ENCODE measurements at regions not wholly inside any gene's neighbourhood (a gene's known extent, or its start where the extent isn't known, plus 50 kb on each side); places are given as distances from the start of the nearest gene placed in this dataset.
"Not testable (repeated sequence)": the region's sequence is repeated elsewhere in the genome, so short reads cannot be mapped to it uniquely, and the experiment has no call there.

DNA sequence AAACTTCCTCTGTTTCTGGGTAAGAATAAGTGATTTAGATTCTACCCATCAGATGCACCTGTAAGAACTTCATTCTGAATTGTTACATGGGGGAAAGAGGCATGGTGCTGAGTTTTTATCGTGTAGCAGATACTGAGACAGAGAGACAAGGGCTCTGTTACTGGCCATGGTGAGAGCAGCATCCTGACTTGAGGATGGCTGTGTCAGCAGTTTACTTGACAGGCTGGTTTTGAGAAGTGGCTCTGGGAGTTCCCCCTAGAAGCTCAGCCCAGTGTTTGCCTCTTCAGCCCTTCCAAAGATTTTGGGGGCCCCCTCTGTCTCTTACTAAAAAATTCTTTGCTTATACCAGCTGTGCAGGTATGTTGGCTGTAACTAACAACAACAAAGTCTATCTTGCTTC is 510.5 kb downstream of the LRRC70 start:
- DNase-seq: no peak

DNA sequence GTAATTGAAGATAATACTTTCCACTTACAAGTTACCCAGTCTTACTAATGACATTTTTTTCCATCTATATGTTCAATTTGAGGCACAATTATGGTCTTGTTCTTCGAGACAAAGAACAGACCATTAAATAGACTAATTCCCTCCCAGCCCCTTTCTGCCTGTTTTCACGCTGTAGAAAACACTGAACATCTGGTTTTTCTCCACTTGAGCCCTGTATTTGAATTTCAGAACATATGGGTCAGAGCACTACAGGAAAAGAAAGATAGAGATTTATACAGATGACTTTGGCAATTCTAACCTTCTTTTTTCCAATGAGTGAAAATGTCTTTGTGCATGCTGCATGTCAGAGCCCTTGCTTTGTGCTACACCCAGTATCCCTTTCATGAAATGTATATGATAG is 506.9 kb downstream of the LRRC70 start:
- DNase-seq: no peak

DNA sequence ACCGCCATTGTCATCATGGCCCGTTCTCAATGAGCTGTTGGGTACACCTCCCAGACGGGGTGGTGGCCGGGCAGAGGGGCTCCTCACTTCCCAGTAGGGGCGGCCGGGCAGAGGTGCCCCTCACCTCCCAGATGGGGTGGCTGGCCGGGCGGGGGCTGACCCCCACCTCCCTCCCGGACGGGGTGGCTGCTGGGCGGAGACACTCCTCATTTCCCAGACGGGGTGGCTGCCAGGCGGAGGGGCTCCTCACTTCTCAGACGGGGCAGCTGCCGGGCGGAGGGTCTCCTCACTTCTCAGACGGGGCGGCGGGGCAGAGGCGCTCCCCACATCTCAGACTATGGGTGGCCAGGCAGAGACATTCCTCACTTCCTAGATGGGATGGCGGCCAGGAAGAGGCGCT is 505.1 kb downstream of the LRRC70 start:
- not testable (repeated sequence) for DNase-seq

DNA sequence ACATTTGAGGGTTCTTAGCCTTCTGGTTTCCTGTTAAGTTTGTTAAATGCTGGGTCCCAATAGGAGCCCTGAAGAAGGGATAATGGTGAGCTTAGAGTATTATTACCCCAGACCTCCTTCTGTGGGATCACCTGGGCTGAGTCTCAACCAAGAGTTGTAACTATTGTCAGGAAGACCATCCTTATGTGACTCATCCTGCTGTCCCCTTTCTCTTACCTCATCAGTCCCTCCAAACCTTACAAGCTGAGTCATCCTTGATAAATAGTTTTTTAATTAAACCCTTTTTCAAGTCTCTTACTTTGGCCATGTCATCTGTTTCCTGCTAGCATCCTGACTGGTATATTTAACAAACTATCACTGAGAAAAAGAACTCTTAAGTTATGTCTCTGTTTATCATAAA is 502.8 kb downstream of the LRRC70 start:
- no peak for DNase-seq

DNA sequence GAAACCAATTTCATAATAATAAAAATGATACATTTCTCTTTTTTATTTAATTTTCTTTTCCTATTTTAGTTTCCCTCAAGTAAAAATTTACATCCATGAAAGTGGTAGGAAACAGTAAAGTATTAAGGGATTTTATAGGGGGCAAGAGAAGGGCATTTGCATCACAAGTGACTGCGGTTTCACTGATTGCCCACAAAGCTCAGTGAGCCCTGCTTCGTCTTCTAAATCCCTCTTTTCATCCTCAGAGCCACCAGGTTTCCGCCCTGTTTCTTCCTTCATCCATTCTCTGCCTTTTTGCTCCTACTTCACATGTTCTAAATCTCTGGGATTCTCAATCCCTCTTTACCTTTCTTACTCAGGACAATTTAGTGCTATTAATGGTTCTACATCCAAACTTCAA is 491.4 kb downstream of the LRRC70 start:
- DNase-seq: no peak

DNA sequence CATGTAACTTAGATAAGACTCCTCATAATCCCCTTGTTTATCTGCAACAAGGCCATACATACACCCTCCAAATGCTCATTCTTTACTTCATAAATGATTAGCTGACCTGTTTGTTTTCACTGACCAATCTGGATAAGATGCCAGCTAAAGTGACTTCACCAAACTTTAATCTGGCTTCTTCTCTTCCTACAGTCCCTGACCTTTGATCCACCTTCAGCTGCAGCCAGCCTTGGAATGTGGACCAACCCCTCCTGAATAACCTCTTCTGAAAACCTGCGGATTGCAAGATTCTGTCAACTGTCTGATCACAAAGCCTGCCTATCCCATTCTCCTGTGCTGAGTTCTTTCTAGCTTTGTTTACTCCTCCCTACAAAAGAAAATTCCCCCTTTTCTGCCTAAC is 476.8 kb downstream of the LRRC70 start:
- DNase-seq: no peak

DNA sequence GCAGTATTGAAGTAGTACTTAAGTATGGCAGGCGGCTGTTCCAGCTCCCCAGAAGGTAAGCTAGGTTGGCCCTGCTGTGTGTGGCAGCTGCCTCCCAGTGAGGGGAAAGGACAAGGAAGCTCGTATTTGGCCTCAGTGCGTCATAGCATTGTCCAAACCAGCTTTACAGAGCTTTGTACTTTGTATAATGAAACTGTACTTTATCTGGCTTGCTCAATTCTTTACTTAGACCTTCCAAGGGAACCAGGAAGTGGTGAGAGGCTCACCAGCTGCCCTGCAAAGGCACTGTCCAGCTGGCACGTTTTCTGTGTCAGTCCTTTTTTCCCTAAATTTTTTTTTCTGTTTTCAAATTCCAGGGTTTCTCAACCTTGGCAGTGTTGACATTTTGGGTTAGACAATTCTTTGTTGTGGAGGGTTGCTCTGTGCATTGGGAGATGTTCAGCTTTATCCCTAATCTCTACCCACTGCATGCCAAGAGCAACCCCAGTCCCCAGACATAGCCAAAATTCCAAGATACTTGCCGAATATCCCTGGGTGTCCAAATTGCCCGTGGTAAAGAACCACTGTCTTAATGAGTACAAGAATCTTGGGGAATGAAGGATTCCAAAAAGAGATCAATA is 474.5 kb downstream of the LRRC70 start:
- DNase-seq: no peak

DNA sequence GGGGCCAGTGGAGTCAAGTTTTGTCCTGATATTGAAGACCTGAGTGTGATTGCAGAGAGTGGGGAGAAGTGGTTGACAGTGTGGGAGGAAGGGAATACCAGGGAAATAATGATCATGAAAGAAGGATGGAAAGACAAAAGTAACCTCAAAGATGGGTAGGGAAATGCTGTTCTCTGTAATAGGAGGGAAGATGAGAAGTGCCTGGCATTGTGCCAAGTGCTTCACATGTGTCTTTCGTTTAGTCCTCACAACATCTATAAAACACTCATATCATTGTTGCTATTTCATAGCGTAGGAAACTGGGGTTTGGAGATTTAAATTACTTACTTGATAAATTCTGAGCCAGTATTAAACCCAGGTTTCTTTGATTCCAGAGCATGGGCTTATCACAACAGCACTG is 472.3 kb downstream of the LRRC70 start:
- no peak for DNase-seq

DNA sequence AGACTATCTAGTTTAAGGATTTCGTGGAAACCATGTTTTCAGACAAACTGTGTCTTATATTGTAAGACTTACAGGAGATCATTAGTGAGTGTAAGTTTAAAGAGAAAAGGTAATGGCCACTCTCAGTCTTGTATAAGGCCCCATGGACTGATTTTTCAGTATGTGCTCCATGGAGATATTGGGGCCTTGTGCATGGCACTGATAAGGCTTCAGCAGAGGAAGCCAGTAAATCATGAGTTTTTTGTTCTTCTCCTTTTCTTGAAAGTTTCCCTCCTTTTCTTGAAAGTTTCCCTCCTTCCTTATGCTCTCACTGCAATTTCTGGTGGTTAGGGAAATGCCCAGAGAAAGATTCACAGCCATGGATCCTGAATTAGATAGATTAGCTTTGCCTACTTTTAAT is 471.3 kb downstream of the LRRC70 start:
- no peak for DNase-seq

DNA sequence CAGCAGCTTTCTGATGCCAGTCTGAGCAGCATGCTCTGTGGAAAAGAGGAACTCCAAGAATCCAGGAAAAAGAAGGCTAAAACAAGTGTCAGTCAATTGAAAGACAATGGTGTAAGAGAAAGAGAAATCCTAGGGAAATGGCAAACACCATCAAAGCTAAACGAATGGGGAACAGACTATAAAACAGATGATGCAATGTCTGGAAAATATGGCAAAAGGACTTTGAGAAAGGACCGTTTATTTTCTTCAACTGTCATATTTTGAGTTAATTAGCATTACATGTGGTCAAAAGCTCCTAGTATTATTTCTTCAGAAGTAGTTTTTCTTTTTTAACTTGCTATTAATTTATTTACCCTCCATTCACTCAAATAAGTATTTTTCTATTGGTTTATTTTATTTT is 465.2 kb downstream of the LRRC70 start:
- DNase-seq: no peak

DNA sequence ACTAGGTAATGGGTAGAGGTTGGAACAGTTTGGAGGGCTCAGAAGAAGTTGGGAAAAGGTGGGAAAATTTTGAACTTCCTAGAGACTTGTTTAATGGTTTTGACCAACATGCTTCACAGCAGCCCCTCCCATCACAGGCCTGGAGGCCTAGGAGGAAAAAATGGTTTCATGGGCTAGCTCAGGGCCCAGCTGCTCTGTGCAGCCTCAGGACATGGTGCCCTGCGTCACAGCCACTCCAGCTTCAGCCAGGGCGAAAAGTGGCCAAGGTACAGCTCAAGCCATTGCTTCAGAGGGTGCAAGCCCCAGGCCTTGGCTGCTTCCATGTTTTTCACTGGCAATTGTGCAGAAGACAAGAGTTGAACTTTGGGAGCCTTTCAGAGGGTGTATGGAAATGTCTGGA is 453.7 kb downstream of the LRRC70 start:
- DNase-seq: no peak

DNA sequence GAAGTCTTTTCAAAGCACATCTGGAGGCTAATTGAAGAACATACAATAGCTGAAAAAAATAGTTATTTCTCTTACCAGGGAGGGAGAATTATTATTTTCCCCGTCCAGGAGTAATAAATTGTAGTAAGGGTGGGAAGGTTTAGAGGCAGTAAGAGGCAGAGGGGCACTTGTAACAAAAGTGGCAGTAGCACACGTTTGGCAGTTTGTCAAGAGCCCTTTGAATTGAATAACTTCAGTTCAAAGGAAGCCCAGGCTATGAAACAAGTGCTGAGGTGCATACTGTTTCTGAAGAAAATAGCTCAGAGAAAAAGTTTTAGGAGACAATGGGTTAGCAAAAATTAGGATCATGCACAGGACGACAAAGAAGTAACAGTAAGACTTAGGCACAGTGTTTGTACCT is 451.3 kb downstream of the LRRC70 start:
- no peak for DNase-seq

DNA sequence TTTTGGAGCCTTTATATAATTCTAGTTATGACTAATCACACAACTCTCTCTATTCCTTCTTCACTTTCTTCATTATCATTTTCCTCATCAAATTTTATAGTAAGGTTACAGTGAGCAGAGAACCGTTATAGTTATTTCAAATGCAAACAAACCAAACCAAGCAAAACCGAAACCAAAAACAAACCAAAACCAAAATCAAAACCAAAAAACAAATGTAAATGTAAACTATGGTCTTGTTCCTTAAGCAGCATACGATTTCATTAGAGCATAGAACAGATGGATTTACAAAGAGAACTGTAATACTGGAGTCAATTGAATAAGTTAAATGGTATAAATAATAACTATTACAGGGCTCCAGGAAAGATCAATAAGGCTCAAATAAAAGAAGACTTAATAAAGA is 447.1 kb downstream of the LRRC70 start:
- DNase-seq: no peak

DNA sequence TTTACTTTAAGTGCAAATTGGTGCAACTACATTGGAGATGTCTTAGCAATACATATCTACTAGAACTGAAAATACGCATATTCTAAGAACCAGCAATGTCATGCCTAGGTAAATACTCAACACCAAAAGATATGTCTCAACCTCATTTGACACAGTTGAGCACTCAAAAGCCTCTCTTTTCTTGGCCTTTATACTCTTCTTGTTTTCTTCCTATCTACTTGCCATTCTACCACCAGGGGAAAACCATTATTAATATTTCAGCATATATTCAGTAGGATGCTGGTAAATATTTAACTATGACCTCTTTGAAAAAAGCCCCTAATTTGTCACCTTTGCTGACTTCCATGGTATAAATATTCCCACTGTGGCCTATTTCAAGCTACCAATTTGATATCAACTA is 443.8 kb downstream of the LRRC70 start:
- no peak for DNase-seq

DNA sequence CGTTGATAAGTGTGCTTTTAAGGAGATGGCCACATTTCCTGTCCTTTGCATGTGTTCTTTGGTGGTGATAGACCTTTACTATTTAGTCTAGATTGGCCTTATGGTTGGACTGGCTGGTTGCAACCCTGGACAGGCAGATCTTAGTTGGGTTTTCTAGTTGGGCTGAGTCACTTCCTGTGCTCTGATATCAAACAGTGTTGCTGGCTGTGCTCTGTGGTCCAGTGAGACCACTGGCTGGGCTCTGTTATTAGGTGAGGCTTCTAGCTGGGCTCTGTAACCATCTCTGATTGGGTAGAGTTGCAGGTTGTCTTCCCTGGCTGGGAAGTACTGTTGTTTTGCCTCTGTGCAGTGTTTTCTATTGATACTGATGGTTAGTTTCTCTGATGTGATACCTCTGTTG is 432.5 kb downstream of the LRRC70 start:
- no peak for DNase-seq

DNA sequence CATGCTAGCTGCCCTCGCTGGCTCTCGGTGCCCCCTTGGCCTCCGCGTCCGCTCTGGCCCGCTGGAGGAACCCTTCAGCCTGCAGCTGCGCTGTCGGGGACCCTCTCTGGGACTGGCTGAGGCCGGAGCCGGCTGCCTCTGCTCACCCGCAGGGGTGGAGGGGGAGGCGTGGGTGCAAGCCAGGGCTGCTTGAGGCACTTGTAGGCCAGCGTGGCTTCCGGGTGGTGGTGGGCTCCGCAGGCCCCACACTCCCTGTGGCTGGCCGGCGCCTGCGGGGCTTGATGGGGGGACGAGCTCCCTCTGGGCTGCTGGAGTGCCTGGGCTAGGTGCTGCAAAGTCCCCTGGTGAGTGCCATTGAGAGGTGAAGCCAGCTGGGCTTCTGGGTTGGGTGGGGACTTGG is 429.6 kb downstream of the LRRC70 start:
- no peak for DNase-seq

DNA sequence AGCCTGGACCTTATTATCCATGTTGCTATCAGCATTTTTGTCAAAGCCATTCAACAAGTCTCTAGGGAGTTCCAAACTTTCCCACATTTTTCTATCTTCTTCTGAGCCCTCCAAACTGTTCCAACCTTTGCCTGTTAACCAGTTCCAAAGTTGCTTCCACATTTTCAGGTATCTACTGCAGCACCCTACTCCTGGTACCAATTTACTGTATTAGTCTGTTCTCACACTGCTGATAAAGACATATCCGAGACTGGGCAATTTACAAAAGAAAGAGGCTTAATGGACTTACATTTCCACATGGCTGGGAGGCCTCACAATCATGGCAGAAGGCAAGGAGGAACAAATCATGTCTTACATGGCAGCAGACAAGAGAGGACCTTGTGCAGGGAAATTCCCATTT is 416.2 kb downstream of the LRRC70 start:
- DNase-seq: not testable (repeated sequence)

DNA sequence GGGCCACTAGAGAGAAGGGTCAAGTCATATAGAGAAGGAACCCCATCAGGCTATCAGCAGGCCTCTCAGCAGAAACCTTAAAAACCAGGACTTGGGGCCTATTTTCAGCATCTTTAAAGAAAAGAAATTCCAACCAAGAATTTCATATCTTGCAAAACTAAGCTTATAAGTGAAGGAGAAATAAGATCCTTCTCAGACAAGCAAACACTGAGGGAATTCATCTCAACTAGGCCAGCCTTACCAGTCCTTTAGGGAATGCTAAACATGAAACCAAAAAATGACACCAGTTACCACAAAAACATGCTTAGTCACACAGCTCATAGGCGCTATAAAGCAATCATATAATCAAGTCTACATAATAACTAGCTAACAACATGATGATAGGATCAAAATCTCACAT is 407.1 kb downstream of the LRRC70 start:
- DNase-seq: no peak

DNA sequence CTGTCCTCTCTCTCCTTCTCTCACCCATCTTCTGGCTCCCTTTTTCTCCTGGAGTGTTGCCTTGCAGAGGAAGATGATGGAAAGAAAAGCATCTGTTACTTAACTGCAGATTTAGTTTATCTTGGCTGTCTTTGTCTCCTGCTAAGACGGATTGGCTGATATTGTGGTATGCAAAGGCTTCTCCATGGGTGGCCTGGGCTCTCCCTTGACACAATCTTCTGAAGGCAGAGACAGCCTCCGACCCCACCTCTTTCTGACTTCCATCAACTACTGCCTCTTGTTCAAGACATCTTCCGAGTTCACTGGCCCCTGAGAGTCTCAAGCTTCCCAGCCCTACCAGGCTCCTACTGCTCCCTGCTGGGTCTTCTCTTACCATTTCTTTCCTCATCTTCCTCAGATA is 403.7 kb downstream of the LRRC70 start:
- DNase-seq: no peak

DNA sequence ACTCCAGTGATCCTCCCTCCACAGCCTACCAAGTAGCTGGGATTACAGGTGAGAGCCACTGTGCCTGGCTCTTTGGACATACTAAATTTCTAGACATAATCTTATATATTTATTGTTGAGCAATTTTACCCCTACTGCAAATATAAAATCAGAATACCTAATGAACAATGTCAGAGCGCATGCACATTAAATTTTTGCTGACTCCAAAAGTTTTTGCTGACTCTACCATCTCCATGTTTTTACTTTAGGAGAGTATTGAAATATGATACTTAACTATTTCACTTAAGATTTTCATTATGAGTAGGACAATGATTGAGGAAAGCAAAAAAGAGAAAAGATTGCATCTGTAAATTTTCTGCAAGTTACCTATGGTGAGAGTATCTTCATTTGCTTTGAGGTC is 402.3 kb downstream of the LRRC70 start:
- DNase-seq: no peak

DNA sequence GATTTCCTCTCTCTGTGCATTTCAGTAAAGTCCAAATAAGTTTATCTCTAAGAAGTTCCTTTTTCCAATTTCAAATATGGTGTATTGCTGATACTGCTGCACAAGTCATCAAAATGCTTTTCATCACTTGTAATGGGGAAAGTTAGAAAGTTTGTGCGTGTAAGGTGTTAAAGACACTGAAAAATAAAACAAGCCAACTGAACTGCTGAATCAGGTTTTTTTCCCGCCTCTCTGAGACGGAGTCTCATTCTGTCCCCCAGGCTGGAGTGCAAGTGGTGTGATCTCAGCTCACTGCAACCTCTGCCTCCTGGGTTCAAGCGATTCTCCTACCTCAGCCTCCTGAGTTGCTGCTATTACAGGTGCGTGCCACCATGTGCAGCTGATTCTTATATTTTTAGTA is 400.9 kb downstream of the LRRC70 start:
- DNase-seq: no peak

DNA sequence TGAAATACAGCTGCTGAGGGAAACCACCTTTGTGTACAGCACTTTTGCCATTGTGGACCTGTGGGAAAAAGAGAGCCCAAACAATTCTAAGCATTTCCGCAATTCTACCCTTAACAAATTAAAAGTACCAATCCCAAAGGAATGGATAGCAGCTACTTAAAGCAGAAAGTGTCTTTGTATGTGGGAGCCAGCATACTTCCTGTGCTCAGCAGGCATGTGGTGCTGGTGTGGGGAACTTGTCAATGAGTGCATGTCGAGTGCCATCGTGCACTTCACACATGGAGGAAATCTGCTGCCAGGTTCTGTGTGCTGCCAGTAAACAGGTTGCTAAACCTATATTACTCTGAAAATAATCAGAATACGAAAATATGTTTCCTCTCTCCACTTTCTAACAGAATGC is 399.0 kb downstream of the LRRC70 start:
- no peak for DNase-seq

DNA sequence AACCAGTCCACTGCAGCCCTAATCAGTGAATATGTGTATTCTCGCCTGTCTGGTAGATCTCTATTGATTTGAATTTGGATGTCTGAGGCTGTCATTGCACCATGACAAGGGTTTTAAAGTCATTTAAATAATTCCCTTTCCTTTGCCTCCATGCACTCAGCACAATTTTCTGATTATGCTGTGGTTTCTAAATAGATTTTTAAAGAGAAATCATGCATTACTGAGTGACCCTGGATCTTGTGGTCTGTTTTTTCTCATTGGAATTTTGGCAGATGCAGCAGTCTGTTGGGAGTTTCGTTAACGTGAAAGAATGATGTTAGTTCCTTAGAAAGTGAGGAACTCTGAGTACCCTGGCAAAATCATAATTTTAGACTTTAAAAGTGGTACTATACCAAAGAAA is 396.0 kb downstream of the LRRC70 start:
- no peak for DNase-seq

DNA sequence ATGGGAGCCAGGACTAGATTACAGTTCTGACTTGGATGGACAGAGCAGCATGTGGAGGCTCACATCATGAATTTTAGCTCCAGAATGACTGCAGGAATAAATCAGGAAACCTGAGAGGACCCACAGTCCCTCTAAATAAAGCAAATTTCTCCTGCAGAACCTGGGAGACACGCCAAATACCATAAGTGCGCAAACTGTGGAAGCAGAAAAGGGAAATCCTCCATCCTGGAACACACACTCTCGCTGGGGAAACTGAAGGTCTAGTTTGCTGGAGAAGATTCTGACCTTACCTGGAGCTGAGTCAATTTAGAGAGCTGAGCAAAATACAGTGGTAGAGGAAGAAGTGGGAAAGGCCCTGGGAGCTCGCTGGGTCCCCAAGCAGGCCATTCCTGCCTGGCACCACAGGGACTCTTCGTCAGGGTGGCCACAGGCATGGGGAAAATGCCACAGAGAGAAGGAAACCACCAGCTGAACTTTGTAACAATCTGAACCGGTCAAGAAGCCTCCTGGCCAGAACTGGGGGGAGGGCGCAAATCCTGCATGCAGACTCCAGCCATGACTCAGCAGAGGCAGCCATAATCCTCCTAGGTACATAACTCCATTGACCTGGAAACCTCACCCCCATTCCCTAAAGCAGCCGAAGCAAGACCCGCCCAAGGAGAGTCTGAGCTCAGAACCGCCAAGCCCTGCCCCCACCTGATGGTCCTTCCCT is 390.9 kb downstream of the LRRC70 start:
- no peak for DNase-seq

DNA sequence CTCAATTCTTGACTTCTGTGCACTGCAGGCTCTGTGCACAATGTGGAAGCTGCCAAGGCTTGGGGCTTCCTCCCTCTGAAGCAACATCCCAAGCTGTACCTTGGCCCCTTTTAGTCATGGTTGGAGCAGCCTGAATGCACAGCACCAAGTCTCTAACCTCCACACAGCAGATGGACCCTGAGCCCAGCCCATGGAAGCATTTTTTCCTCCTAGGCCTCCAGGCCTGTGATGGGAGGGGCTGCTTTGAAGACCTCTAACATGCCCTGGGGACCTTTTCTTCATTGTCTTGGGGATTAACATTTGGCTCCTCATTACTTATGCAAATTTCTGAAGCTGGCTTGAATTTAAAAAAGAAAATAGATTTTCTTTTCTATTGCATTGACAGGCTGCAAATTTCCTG is 385.8 kb downstream of the LRRC70 start:
- no peak for DNase-seq
